GM18870 (cell line): ENCODE measurements at regions not wholly inside any gene's neighbourhood (a gene's known extent, or its start where the extent isn't known, plus 50 kb on each side); places are given as distances from the start of the nearest gene placed in this dataset.
"Not testable (repeated sequence)": the region's sequence is repeated elsewhere in the genome, so short reads cannot be mapped to it uniquely, and the experiment has no call there.

Source experiments
- ATAC-seq: cut with Tn5 transposase; IDR thresholded peaks from one replicate; pipeline ENCODE4 v1.9.1; 2021; ENCODE audit warnings: moderate library complexity; ENCODE audit not compliant: unreplicated experiment

DNA sequence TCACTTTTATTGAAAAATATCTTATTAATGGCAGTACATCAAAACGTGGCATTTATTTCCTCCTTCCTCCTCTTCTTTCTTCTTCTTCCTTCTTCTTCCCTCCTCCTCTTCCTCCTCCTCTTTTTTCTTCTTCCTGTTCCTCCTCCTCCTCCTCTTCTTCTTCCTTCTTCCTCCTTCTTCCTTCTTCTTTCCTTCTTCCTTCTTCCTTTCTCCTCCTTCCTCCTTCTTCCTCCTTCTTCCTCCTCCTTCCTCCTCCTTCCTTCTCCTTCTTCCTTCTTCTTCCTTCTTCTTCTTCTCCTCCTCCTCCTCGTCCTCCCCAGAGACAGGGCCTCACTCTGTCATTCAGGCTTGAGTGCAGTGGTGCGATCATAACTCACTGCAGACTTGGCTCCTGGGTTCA lies 457.2 kb downstream of the AEBP2 start:
- no peak for ATAC-seq

DNA sequence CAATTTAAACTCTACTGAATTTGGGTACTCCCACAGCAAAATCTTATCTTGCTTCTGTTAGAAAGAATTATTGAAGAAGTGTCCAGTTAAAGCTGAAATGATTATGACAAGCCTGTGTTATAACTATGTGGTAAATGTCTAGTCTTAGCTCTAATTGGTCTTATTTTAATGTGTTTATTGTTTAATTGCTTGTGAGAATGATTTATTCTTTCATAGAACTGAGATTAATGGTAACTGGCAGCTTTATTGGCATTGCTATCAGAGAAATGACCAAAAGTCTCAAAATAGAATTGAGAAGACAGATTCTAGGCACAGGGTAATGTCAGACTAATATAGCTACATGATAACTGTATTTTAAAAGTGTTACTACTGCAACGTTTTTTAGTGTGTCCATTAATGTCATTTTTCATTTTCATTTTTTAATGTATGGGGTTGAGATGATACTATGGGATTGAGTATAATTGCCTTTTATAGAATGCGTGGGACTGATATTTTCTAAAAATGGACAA lies 458.7 kb downstream of the AEBP2 start:
- no peak for ATAC-seq

DNA sequence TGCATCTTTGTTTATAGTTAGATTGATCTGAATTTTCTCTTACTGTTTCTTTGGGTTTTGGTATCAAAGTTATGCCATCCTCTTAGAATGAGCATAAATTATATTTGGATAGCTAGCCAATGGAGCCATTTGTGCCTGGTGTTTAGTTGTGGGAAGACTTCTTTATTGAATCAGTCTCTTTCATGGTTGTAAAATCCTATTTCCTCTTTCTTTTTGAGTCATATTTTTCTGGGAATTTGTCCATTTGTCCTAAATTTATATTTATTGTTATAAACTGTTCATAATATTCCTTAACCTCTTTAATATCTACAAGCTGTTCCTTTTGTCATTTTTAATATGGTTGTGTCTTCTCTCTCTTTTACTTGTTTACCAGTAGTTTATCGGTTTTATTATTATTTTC lies 462.5 kb downstream of the AEBP2 start:
- no peak for ATAC-seq

DNA sequence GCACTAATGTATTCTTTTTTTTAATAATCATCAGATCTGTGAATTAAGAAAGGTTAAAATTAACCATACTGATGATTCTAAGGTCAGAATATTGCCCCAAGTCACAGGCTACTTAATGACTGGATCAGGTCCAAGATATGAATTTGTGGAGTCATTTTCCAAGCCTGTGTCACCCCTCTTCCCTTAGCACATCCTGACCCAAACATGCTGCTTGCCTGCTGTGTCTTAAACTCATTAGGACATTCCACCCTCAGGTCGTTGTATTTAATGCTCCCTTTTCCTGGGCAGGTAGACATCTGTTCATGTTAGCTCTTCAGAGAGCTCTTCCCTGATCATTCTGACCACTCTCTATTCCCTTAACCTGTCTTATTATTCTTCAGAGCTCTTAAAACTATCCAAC lies 463.5 kb upstream of the PDE3A start:
- ATAC-seq: no peak

DNA sequence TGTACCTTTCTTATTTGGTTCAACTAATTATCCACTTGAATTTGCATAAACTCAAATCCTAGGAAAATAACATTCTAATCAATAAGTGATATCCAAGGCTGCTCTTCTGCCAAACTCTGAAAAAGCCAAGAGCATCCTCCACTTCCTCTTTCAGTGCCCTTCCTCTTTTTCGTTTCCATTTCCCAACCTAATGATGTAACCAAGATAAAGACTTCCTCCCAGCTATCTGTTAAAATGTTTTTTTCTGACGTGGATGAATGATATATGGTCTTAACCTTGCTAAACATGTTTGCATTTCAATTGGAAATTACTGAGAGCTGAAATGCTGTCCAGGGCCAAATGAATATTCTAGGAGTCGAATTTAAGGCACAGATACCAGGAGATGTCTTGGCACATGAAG lies 459.5 kb upstream of the PDE3A start:
- no peak for ATAC-seq

DNA sequence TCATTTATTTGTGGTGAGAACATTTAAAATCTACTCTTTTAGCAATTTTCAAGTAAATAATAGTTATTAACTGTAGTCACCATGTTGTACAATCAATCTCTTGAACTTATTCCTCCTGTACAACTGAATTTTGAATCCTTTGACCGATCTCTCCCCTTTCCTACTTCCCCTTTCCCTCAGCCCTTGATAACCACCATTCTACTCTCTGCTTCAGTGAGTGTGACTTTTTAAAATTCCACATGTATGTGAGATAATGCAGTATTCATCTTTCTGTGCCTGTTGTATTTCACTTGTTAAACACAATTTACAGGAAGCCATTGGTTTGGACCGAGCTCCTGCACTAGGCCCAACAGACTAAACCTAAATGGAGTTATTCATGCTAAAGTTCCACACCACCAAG lies 458.9 kb upstream of the PDE3A start:
- no peak for ATAC-seq

DNA sequence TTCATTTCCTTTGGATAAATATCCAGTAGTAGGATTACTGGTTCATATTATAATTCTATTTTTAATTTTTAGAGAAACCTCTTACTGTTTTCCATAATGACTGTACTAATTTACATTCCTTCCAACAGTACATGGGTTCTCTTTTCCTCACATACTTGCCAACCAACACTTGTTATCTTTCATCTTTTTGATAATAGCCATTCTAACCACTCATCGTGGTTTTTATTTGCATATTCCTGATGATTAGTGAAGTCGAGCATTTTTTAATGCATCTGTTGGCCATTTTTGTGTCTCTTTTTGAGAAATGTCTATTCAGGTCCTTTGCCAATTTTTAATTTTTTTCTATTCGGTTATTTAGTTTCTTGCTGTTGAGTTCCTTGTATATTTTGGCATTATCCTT lies 457.7 kb upstream of the PDE3A start:
- no peak for ATAC-seq

DNA sequence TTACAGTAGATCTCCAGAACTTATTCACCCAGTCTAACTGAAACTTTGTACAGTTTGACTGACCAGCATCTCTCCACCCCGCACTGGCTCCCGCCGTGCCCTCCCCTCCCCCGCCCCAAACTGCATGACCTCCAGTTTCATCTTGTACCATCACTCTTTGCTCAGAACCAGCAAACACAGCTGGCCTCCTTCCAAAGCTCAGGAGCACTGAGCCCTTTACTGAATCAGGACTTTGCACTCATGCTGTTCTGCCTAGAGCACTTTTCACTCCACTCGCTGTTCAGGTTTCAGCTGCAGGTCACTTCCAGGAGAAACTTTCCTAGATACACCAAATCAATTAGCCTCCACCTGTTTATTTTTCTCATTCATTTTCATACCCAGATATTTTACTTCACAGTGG lies 455.3 kb upstream of the PDE3A start:
- no peak for ATAC-seq

DNA sequence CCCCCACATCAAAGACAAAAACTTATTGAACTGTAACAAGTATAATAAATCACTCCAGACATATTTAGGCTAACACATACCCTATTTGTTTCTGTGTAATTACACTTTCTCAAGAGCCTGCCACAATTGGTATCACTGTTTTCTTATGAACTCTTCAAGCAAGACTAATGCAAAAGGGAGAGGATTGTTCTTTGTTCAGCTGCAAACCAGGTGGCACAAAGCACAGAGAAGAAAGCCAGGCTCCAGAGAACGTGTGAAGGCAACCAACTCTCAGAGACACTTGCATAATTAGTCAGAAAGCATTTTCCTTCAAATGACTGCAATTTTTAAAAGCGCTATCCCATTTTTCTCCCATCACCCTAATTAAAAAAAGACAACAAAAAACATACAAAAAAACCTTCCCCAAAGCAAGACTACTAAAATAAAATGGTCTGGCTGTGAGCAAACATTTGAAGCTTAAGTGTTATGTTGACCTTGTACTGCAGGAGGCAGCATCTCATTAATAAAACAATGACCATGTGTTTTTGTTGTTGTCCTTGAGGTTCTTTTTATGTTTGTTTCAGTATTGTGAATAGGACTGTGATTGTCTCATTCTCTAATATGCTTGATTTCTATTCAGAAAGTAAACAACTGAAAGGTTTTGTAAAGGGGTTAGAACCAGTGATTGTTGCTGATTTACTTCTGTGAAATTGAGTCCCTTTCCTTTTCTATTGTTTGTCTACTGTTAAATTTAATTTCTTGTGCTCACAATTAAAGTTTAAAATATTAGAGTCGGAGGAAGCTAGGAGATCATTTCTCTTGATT lies 452.7 kb upstream of the PDE3A start:
- peak; percentile 67 for ATAC-seq

DNA sequence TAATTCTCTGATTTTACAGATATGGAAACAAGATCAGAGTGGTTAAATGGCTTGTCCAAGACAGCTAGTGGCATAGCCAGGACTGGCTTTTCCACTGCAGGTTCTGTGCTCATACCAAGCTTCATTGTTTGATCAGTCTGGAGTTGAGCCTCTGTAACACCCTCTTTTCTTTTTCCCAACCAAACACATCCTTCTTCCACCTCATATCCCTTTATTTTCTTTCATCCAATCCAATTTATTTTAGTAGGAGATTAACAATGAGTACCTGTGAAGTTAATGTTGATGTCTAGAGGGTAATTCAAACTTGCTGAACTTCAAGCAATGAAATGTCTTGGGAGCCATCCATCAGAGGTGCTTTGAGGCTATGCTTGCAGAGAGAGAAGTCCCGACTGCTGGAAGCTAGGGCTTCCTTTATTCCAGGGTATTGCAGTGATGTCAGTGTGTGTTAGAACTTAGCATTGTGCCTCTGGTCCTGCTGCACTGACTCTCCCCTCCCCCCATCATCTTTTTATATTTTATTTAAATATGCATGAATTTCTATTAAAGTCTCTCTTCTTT lies 452.1 kb upstream of the PDE3A start:
- no peak for ATAC-seq

DNA sequence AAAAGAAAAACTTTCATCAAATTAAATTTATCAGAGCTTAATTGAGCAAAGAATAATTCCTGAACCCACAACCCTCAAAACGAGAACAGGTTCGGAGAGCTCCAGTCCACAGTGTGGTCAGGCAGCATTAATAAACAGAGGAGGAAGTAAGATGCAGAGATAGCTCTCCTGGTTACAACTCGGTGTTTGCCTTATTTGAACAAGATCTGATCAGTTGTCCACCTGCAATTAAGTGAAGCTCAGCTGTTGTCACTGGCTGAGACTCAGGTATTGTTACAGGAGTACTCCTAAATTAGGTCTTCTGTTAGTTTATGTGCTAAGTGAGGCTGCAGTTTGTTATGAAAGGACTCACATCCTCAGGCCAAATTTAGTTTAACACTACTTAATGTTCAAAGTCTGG lies 451.4 kb upstream of the PDE3A start:
- ATAC-seq: no peak

DNA sequence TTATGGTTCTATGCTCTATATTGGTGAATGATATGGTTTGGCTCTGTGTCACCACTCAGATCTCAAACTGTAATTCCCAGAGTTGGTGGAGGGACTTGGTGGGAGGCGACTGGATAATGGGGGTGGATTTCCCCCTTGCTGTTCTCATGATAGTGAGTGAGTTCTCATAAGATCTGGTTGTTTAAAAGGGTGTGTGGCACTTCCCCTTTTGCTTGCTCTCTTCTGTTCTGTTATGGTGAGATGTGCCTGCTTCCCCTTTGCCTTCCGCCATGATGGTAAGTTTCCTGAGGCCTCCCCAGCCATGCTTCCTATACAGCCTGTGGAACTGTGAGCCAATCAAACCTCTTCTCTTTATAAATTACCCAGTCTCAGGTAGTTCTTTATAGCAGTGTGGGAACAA lies 446.6 kb upstream of the PDE3A start:
- not testable (repeated sequence) for ATAC-seq

DNA sequence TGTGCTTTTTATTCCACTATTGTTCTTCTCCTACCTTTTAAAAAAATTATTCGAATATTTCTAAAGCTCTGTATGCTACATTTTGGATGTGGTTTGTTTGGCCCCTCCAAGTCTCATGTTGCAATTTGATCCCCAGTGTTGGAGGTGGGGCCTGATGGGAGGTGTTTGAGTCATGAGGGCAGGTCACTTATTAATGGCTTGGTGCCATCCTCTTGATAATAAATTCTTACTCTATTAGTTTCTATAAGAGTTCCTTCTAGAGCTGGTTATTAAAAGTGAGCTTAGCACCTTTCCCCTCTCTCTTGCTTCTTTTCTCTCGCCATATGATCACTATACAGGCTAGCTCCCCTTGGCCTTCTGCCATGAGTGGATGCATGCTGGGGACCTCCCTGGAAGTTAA lies 445.6 kb upstream of the PDE3A start:
- ATAC-seq: no peak

DNA sequence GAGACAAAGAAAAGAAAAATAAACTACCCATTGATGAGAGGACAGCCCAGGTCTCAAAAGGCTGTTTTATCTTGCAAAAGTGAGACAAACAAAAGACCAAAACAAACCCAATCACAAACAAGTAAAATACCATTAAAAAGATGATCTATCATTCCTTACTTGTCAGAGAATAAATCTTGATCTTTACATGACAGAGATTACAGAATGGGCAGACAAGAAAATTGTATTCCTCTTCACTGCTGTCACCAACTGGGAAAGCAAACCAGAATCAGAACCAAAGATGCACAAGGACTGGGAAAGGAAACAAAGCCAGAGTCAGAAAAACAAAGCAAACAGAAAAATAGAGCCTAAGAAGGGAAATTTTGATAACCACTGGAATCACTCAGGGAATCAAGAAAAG lies 444.0 kb upstream of the PDE3A start:
- ATAC-seq: no peak

DNA sequence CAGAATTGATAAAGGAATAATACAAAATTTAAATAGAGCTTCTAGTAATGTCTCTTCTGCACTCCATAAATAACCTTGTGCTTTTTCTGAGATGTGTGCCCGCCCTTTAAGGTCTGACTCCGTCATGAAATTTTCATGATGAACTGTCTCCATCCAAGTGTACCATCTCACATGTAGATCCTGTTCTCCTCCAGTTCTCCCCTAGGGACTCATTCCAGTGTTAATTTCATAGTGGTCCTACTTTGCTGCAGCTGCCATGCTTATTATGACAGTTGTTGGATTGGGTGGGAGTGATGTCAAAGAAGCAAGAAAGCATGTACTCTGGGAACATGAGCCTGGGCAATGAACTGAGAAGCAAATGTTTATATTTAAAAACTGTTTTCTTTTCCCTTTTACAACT lies 442.5 kb upstream of the PDE3A start:
- ATAC-seq: no peak

DNA sequence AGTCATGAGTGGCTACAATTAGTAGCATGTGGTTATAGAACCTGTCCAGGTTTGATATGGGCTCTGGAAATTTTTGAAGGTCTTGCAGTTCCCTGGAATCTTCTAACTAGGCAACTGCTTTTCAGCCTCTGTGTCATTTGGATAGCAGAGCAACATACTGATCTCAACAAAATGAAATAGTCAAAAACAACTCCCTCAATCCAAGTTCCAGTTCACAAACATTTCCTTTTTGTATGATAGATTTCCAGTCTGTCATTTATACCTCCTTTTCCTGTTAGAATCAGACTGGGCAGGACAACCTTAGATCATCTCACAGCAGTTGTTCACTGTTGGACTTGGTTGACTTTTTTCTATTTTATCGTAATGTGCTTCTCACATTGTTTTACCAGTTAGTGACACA lies 442.1 kb upstream of the PDE3A start:
- ATAC-seq: no peak

DNA sequence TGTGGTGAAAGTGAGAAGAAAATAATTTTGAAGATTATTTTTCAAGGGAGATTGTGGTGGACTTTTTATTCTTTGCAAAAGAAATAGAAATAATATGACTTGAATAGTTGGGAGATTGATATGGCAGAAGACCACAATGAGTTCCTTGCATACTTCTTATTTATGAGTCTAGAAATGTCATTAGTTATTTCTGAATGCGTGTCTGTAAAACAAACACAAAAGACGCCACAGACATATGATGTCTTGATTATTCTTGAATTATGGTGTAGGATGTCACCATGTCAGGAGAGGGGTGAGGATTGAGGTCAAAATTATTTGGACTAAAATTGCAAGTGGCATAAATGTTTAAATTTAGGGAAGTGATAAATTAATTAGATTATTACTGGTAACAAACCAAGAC lies 440.7 kb upstream of the PDE3A start:
- ATAC-seq: no peak

DNA sequence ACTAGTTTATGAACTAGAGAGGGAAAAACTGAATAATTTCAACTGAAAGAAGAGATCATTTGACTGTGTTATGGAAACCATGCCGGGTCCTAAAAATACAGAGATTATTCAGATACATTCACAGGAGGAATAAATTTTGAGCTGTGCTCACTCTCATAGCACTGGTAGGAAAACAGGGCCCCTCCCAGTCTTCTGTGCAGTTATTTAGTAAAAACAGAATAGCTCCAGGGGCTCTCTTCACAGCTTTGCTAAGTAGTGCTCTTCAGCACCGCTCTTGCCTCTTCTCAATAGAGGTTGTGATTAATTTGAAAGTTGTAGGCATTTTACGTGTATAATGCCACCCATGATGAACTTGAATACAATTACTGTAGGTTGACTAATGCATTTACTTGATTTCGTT lies 435.9 kb upstream of the PDE3A start:
- ATAC-seq: no peak

DNA sequence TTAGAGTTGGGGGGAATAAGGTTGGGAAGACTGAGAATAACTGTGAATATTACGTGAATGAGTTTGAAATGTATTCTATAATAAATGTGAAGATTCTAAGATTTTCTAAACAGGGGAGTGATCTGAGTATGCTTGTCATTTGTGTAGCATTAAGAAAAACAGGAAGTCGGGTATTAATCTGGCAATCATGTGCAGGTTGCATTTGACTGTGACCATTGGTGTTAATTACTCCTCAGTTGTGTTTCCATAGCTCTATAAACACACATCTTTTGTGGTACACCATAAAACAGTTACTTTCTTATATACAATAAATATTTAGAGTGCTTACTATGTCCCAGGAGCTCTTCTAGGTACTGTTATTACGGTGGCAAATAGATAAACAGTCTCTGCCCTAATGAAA lies 434.4 kb upstream of the PDE3A start:
- ATAC-seq: no peak

DNA sequence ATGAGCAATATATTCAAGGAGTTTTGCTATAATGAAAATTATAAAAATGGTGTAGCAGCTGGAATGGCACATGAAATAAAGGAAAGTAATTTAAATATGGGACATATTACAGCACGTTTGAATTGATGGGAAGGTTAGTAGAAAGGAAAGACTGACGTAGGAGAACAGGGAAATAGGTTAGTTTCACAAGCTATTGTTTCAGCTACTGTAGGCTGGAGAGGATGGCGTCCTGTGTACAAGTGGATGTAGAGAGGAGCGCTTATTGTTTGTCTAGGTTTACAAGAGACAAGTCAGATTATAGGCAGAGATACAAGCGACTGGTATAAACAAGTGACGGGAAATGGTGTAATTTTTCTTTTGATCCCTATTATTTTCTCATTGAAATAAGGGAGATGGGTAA lies 431.2 kb upstream of the PDE3A start:
- ATAC-seq: no peak

DNA sequence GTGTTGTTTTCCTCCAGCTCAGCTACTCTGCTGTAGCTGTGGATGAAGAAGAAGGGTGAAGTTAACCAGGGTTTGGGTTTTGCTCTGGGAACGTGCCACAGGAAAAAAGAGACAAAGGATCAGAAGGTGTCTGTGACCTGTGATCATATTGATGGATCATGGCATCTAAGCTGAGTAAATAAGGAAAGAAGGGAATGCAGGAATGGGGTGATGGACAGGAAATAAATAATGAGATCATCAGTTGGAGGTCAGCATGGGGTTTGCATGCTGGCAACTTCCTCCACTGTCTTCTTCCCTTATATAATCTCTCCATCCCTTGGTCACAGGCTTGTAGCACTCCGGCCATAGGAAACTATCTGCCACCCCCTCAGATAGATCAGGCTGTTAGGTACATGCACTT lies 430.3 kb upstream of the PDE3A start:
- no peak for ATAC-seq

DNA sequence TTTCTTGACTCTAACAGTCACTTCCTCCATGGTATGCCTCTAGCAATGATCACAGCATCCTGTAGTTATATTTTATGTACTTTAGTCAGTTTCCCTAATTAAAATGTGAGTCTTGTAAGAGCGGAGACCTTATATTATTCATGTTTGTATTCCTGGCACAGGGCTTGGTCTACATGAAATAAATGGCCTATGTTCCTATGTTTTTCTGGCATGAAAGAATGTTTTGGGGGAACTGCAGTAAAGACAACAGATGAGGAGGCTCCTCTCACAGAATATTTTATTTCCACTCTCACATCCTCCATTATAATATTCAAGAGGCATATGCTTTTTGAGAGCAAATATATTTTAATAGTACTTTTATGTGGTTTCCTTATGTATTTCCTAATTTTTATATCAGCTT lies 429.8 kb upstream of the PDE3A start:
- no peak for ATAC-seq

DNA sequence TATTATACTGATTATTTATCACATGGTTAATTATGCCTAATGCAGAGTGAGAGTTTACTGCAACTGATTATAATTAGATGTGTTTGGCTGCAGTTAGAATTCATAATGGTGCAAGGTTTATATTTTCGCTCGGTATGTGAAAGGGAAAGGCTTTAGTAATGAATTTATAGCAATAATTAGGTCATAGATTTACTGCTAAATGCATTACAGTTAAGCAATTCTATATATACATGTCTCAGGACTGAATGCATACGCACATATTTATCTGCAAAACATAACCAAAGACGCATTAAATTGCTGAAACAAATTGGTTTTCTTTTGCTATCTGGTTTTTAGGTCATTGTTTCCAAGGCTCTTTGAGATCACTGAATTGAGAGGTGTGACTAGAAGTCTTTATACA lies 428.1 kb upstream of the PDE3A start:
- ATAC-seq: no peak
